Right kidney (tissue), 1 donor: ENCODE measurements at regions not wholly inside any gene's neighbourhood (a gene's known extent, or its start where the extent isn't known, plus 50 kb on each side); places are given as distances from the start of the nearest gene placed in this dataset.

Experiments
- DNase-seq: peaks from one replicate; pipeline ENCODE4 v3.0.0-alpha.2; 2016

DNA sequence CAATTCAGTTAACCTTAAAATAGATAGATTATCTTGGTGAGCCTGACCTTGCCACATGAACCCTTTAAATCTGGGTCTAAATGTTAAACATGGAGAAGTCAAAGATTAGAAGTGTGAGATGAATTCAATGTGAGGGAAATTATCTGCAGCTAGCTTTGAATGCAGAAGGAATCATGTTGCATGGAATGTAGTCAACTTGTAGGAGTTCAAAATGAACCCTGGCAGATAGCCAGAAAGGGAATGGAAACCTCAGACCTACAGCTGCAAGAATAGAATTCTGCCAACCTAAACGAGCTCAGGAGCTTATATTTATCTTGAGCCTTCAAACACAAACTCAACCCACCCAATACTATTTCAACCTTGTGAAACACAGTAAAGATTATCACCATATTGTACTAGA lies 632.5 kb downstream of the KCTD8 start:
- no peak for DNase-seq

DNA sequence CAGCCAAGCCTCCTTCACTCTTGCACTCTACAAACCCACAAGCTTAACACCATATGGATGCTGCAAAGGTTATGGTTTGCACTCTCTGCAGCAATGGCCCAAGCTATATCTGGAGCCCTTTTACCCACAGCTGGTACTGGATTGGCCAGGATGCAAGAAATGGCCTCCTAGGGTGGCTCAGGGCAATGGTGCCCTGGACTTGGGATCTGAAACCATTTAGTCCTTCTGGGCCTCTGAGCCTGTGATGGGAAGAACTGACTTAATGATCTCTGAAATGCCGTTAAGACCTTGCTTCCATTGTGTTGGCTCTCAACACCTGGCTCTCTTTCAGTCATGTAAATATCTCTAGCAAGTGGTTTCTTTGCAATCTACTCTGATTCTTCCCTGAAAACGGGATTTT lies 626.0 kb downstream of the KCTD8 start:
- DNase-seq = no peak

DNA sequence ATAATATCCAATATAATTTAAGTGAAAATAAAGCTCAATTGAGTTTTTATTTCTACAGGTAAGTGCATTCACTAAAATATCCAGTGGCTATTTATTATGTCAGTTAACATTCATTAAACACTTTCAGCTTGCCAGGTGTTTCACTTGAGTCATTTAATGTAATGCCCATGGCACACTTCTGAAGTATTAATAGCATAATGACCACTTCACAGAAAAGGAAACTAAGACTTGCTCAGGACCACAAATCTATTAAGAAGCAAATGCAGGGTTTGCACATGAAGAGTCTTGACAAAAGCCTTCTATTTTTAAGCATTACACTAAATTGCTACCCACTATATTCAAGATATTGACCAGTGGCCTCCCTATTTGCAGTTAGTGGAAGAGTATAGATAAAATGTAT lies 612.7 kb downstream of the KCTD8 start:
- no peak for DNase-seq

DNA sequence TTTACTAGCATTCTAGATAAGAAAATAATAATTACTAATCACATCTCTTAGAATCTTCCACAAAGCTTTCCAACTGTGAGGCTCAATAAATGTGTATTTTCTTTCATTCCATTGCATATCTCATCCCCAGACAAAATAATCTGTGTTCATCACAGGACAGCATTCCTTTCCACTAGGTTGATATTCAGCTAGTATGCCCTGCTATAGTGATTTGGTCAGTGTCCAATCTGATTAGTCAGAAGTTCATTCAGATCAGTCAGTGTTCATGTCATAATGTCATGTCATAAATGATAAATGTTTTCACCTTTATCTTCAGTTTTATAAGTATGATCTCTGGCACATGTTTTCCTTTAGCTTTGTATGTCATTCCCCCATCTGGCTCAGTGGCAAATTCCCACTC lies 611.4 kb downstream of the KCTD8 start:
- DNase-seq = no peak

DNA sequence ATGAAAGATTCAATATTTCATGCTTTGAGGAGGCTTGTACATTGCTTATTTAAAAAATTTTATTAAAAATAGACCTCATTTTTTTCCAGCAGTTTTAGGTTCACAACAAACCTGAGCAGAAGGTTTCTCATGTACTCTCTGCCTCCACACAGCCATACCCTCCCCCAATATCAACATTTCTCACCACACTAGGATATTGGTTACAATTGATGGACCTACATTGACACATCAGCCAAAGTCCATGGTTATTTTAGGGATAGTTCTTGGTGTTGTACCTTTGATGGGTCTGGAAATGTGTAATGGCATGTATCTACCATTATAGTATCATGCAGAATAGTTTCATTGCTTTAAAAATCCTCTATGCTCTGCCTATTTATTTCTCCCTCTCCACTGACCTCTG lies 611.0 kb downstream of the KCTD8 start:
- no peak for DNase-seq

- no peak for DNase-seq
Observed at GRCh38 chr4:43842594-43842993, 606.0 kb downstream of the KCTD8 start.

- no peak for DNase-seq
Observed at GRCh38 chr4:43843501-43843900, 605.1 kb downstream of the KCTD8 start.

- DNase-seq = no peak
Observed at GRCh38 chr4:43846111-43846587, 602.5 kb downstream of the KCTD8 start.

GRCh38 chr4:43853565-43854264 lies 594.9 kb downstream of the KCTD8 start:
- no peak for DNase-seq

DNA sequence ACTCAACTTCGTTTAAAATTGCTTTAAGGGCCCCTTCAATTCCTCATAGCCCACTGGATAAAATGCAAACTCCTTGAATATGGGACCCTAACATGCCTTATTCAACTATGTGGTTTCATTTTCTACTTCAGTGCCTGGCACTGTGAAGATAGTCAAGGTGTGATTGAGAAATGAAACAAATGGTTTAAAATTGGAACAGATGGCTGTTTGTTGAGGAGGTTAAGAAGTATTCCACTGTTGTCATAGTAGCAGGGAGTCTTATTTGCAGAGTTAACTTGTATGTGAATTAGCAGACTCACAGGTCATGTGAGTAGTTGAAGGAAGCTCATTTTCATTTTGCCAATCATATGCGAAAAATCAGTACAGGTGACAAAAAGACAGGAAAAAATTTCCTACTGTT lies 593.3 kb downstream of the KCTD8 start:
- DNase-seq = no peak

DNA sequence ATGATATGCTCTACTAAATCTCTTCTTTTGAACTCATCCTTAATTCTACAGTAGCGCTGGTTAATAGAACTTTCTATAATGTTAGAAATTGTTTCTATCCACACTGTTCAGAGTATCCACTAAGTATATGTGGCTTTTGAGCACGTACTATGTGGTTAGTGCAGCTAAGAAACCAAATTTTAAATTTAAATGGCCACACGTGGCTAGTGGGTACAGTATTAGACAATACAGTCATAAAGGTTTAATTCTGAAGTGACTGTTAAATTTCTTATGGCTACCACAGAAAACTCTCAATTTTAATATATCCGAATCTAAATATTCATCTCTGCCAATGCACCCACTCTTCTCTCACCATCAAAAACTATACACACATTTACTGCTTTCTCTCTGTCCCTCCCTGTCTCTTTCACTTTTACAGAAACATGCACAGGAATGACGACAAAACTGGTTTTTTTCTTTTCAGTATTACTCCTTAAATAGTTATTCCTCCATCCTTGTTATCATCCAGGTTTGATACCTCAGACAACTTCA lies 583.9 kb downstream of the KCTD8 start:
- DNase-seq = no peak

DNA sequence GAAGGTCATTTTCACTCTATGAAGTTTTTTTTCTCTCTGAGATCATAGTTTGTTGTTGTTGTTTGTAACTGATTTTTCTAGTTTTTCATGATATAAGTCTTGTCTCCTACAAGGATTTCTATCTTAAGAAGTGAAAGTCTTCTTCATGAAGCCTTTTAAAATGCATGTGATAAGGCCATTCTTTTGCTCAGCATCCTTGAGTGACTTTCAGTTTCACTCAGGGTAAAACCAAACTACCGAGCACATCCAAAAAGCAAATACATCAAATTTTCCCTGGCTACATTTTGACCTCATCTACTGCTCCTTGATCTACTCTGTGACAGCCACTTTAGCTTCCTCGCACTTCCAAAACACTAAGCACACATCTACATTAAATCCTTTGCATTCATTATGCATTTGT lies 580.7 kb downstream of the KCTD8 start:
- DNase-seq = no peak

DNA sequence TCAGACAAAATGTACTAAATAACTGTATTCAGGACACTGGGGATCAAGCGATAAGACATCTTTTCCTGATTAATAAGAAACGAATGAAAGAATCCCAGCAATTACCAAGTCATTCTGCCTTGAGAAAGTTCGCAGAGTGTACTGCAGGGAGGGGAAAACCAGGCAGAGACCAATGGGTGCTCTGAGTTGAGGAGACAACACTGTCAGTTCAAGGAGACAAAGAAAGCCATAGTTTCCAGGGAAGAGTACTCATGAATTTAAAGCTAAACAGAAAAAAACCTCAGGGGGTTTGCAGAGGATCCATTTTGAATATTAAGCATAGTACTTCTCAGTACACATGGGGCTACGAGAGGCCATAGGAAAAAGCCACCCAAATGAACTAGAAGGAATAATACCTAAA lies 573.0 kb downstream of the KCTD8 start:
- DNase-seq = no peak

DNA sequence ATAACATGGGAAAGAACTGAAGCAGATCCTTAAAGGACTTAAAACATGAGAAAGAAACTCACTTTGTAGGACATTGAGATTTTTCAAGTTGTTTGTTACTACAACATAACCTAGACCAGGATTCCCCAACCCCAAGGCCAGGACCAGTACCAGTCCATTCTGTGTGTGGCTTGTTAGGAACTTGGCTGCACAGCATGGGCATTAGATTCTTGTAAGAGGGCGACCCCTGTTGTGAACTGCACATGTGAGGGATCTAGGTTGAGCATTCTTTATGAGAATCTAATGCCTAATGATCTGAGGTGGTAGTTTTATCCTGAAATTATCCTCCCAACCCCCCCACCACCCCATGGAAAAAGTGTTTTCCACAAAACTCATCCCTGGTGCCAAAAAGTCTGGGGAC lies 566.1 kb downstream of the KCTD8 start:
- no peak for DNase-seq

GRCh38 chr4:43886196-43886595 lies 562.4 kb downstream of the KCTD8 start:
- DNase-seq = no peak

GRCh38 chr4:43898836-43899235 lies 549.8 kb downstream of the KCTD8 start:
- no peak for DNase-seq

- DNase-seq = no peak
Observed at GRCh38 chr4:43903456-43903855, 545.2 kb downstream of the KCTD8 start.

DNA sequence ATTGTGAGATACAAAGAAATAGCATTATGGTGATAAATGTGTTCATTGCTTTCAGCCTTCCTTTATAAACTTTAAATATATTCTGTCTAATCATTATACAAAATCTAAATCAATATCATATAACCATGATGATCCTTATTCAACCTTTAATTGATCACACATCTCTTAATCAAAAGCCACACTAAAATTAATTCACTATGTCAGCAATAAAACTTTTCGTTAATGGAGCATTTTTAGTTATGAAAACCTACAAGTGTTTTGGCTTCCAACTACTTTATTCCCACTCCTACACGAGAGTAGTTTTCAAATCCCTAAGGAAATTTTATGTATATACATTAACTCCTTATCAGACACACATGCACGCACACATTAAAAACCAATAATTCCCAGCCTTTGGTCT lies 530.2 kb downstream of the KCTD8 start:
- DNase-seq = no peak

GRCh38 chr4:43932448-43932847 lies 516.2 kb downstream of the KCTD8 start:
- DNase-seq = no peak

DNA sequence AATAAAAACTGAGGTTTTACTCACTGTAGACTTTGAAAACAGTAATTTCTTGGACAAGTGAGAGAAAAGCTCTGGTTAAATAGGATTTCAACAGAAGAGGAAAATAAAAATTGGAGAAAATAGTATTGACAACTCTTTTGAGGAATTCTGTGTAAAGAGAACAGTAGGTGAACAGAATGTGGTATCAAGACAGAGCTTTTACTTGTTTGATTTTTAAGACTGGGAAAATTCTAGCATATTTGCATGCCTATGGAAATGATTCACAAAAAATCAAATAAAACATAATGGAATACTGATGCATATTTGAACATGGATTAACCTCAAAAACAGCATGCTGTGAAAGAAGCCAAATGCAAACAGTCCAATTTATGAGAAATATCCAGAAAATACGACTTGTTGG lies 504.6 kb downstream of the KCTD8 start:
- no peak for DNase-seq

DNA sequence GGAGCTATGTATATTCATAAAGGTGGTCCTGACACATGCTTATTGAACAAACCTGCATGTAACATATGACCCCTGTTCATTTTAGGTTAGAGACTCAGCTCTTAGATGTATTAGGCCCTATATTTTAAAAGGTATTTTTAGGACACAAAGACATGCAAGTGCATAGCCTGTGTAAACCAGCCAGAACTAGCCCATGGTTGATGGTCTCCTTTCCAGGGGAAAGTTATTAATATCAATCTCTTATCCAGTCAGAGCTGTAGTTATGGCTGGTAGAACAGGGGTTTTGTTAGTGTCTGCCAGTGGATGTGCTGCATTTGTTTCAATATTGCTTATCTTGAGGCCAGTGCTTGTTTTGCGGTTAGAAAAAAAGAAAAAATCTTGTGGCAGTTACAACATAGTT lies 488.6 kb downstream of the KCTD8 start:
- DNase-seq = no peak

DNA sequence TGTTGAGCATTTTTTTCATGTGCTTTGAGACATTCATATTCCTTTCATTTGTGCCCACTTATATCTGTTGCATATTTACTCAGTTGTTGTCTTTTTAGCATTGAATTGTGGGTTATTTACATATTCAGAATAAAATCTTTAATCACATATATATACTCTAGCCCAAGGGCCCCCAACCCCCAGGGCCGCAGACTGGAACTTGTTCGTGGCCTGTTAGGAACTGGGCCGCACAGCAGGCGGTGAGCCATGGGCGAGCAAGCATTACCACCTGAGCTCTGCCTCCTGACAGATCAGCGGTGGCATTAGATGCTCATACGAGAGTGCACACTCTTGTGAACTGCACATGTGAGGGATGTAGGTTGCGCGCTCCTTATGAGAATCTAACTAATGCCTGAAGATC lies 480.6 kb downstream of the KCTD8 start:
- no peak for DNase-seq

GRCh38 chr4:43983610-43984009 lies 465.0 kb downstream of the KCTD8 start:
- DNase-seq = no peak

DNA sequence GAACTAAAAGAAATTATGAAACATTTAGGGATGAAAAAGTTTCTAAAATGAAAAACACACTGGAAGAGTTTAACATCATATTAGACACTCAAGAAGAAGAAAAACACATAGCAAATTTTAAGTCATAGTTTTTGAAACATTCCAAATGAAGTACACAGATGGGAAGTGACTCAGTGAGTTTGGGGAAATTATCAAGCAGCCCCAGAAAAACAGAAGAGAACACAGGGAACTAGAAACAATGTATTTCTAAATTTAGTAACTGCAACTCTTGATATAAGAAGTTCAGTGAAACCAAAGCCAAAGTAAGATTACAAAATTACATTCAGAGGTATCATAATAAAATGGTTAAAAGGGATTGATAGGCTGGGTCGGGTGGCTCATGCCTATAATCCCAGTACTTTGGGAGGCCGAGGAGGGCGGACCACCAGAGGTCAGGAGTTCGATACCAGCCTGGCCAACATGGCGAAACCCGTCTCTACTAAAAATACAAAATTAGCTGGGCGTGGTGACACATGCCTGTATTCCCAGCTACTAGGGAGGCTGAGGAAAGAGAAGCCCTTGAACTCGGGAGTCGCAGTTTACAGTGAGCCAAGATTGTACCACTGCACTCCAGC lies 461.2 kb downstream of the KCTD8 start:
- DNase-seq = no peak
